Naive thymus-derived CD4-positive, alpha-beta T cell (primary cell): ENCODE measurements at regions not wholly inside any gene's neighbourhood (a gene's known extent, or its start where the extent isn't known, plus 50 kb on each side); places are given as distances from the start of the nearest gene placed in this dataset.
A peak's percentile ranks its signal among the peaks of the same experiment; 100 is the strongest.

Experiments used
- ATAC-seq: fragments of 150-1000 bp; cut with Tn5 transposase; 2 replicates; pipeline ENCODE4 v1.10.0; 2021; ENCODE audit warnings: mild to moderate bottlenecking, moderate library complexity
- CTCF ChIA-PET: fragments of 350-600 bp; sonication (Branson Sonifier 250); formaldehyde crosslinking; loops from one replicate; lab custom pipeline; 2021; ENCODE audit warnings: antibody characterized with exemption; lab: Charles Lee
- POLR2A ChIA-PET: fragments of 350-600 bp; sonication (Branson Sonifier 250); formaldehyde crosslinking; loops from one replicate; lab custom pipeline; 2021; ENCODE audit warnings: antibody characterized with exemption, inconsistent platforms; lab: Charles Lee
- DNase-seq, 9 donors: peaks; one replicate each; pipeline versions ENCODE4 v3.0.0 to v3.0.0-alpha.2; 2020 to 2022; ENCODE audit warnings: mixed read lengths in 1 of 9
- H3K27ac ChIP-seq: one replicate; pipeline ENCODE4 v1.7.0; 2013; ENCODE audit warnings: mild to moderate bottlenecking, low read depth, low read length, moderate library complexity
- H3K27me3 ChIP-seq, 2 donors: one replicate each; pipeline ENCODE4 v1.7.0; 2013; ENCODE audit warnings: low read length in 2 of 2, mild to moderate bottlenecking in 2 of 2, moderate library complexity in 2 of 2; ENCODE audit not compliant: control insufficient read depth in 2 of 2, insufficient read depth in 2 of 2
- H3K36me3 ChIP-seq, 3 experiments: 1 replicate in 2 of 3; 2 replicates in 1 of 3; pipeline ENCODE4 v1.7.0; 2013; ENCODE audit warnings: low read length in 3 of 3, mild to moderate bottlenecking in 3 of 3, moderate library complexity in 1 of 3; ENCODE audit not compliant: insufficient read depth in 3 of 3, control insufficient read depth in 2 of 3
- H3K4me1 ChIP-seq, 2 donors: one replicate each; pipeline ENCODE4 v1.7.0; 2013; ENCODE audit warnings: low read length in 2 of 2, mild to moderate bottlenecking in 2 of 2, moderate library complexity in 1 of 2; ENCODE audit not compliant: control insufficient read depth in 2 of 2, insufficient read depth in 2 of 2
- H3K4me3 ChIP-seq: 2 replicates; pipeline ENCODE4 v1.7.0; 2013; ENCODE audit warnings: mild to moderate bottlenecking, low read length
- H3K9me3 ChIP-seq, 3 experiments: 1 replicate in 2 of 3; 2 replicates in 1 of 3; pipeline ENCODE4 v1.7.0; 2013; ENCODE audit warnings: low read length in 3 of 3; ENCODE audit not compliant: control insufficient read depth in 2 of 3
- H3K27ac Mint-ChIP-seq, 9 donors: one replicate each; pipeline ENCODE4 v1.8.0; 2020 to 2022; ENCODE audit warnings: mixed read lengths in 9 of 9, mild to moderate bottlenecking in 8 of 9, moderate library complexity in 5 of 9, inconsistent platforms in 2 of 9
- H3K27me3 Mint-ChIP-seq, 5 donors: one replicate each; pipeline ENCODE4 v1.8.0; 2021 to 2022; ENCODE audit warnings: mixed read lengths in 5 of 5, mild to moderate bottlenecking in 1 of 5
- H3K36me3 Mint-ChIP-seq, 5 donors: one replicate each; pipeline ENCODE4 v1.8.0; 2020 to 2022; ENCODE audit warnings: mixed read lengths in 5 of 5, mild to moderate bottlenecking in 3 of 5, inconsistent platforms in 1 of 5
- H3K4me1 Mint-ChIP-seq, 7 donors: one replicate each; pipeline ENCODE4 v1.8.0; 2020 to 2022; ENCODE audit warnings: mixed read lengths in 7 of 7, mild to moderate bottlenecking in 3 of 7, inconsistent platforms in 1 of 7
- H3K4me3 Mint-ChIP-seq, 10 donors: one replicate each; pipeline ENCODE4 v1.8.0; 2020 to 2022; ENCODE audit warnings: mild to moderate bottlenecking in 10 of 10, mixed read lengths in 10 of 10, moderate library complexity in 6 of 10, inconsistent platforms in 2 of 10
- H3K9me3 Mint-ChIP-seq, 11 donors: one replicate each; pipeline ENCODE4 v1.8.0; 2020 to 2022; ENCODE audit warnings: mixed read lengths in 11 of 11, mild to moderate bottlenecking in 4 of 11, inconsistent platforms in 1 of 11, moderate library complexity in 1 of 11
- intact Hi-C, 2 donors: fragments of 100-400 bp; cut with micrococcal nuclease; formaldehyde crosslinking; loops; one replicate each; pipeline ENCODE4 v1.15.1; 2023

DNA sequence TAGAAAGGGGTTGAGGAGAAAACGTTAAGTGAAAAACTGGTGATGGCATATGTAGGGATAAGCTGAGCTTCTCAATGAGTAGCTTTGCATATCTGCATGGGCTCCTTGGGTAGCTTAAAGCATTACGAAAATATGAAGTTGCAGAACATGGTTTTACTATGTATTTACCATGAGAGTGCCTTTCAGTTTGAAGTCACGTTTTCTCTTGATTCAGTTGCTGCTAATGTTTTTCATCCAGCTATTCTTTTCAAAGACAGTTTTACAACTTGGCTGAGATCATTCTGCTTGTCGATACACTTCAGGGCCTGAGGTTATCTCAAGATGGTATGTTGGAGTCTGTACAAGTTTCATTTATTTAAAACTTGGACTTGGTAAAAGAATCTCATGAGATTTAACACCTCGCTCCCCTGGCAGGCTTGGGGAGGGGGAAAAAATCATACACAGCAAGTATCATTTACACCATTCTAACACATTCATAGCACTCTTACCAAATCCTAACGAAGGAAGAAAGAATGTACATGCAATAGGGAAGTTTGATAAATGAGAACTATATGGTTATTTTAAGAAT lies 103.3 kb upstream of the CMC1 start:
- Mint-ChIP-seq H3K9me3 (peaks cover 0 to 2% (median 0%) of the 10 kb centered on the region in 11 donors), H3K27ac (no peak overlapping the region), H3K27me3 (peaks cover 0 to 8% (median 0%) of the 10 kb centered on the region in 5 donors), H3K4me1 (no peaks in the 10 kb centered on the region), H3K36me3 (no peaks in the 10 kb centered on the region), H3K4me3 (no peak overlapping the region)
- Histone ChIP-seq H3K4me1 (no peaks in the 10 kb centered on the region), H3K9me3 (no peaks in the 10 kb centered on the region), H3K4me3 (no peak overlapping the region), H3K27me3 (no peaks in the 10 kb centered on the region), H3K27ac (no peak overlapping the region), H3K36me3 (no peaks in the 10 kb centered on the region)
- intact Hi-C loops = no loop called here
- no peak for ATAC-seq
- DNase-seq = no peak
- ChIA-PET CTCF (no interaction called here), POLR2A (no interaction called here)

GRCh38 chr3:28139288-28139687 lies 102.1 kb upstream of the CMC1 start:
- Histone ChIP-seq H3K36me3 (no peaks in the 10 kb centered on the region), H3K4me3 (no peak overlapping the region), H3K4me1 (no peaks in the 10 kb centered on the region), H3K9me3 (no peaks in the 10 kb centered on the region), H3K27ac (no peak overlapping the region), H3K27me3 (no peaks in the 10 kb centered on the region)
- CTCF ChIA-PET = no interaction called here
- DNase-seq = no peak
- Mint-ChIP-seq H3K27ac (no peak overlapping the region), H3K9me3 (peaks cover 0 to 2% (median 0%) of the 10 kb centered on the region in 11 donors), H3K36me3 (no peaks in the 10 kb centered on the region), H3K4me1 (no peaks in the 10 kb centered on the region), H3K27me3 (peaks cover 0 to 8% (median 0%) of the 10 kb centered on the region in 5 donors), H3K4me3 (no peak overlapping the region)
- POLR2A ChIA-PET = no interaction called here
- no peak for ATAC-seq
- intact Hi-C loops = no loop called here

DNA sequence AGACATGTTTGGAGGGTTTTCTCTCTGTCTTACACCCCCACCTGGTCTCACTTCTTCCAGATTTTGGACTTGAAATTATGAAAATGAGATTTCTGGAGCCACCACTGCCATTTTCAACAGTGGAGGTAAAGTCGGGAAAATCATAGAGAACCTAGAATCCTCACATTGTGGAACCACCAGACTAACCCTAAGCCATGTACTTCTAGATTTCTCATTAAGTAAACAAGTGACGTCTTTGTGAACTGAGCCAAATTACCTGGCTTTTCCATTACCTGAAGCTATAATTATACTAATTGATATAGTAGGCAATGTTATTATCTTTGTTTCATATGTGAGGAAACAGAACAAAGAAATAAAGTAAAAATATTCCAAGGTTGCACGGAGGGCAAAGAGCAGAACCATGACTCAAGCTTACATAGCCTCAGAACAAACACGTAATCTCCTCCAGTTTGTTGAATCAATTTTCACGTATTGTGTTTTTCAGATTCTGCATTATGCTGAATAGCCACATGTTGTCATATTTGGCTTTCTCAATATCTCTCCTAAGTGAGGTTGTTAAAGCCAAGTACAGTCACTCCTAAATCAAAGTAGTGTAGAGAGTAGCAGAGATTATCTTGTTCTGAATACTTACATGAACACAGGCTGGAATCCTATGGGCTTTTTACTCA lies 101.3 kb upstream of the CMC1 start:
- ChIA-PET CTCF (interaction anchor here (0.6 kb wide), 1 partner anchor 221 kb away, joined by 5 read pairs; no protein-coding TSS in a partner anchor), POLR2A (interaction anchor here (0.8 kb wide), 1 partner anchor 13 kb away, joined by 3 read pairs; no protein-coding TSS in a partner anchor)
- no peak overlapping the region for H3K4me3 ChIP-seq
- Mint-ChIP-seq H3K27me3 (peaks cover 0 to 8% (median 0%) of the 10 kb centered on the region in 5 donors), H3K4me3 (no peak overlapping the region), H3K27ac (no peak overlapping the region), H3K36me3 (no peaks in the 10 kb centered on the region), H3K9me3 (peaks cover 0 to 2% (median 0%) of the 10 kb centered on the region in 11 donors), H3K4me1 (no peaks in the 10 kb centered on the region)
- no peak for DNase-seq
- H3K27me3 ChIP-seq = no peaks in the 10 kb centered on the region
- intact Hi-C loops = no loop called here
- no peak for ATAC-seq
- H3K4me1 ChIP-seq = no peaks in the 10 kb centered on the region
- H3K36me3 ChIP-seq = no peaks in the 10 kb centered on the region
- H3K27ac ChIP-seq = no peak overlapping the region
- no peaks in the 10 kb centered on the region for H3K9me3 ChIP-seq

DNA sequence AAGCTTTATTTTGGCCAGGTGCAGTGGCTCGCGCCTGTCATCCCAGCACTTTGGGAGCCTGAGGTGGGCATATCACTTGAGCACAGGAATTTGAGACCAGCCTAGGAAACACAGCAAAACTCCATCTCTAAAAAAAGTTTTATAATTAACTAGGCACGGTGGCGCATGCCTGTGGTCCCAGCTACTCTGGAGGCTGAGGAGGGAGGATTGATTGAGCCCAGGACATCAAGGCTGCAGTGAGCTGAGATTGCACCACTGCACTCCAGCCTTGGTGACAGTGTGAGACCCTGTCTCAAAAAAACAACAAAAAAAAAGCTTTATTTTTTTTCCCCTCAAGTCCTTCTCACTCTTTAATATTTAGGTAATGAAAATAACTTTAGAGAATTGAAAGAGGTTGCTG lies 100.8 kb upstream of the CMC1 start:
- no peaks in the 10 kb centered on the region for H3K36me3 Mint-ChIP-seq
- no peak overlapping the region for H3K27ac ChIP-seq
- H3K27me3 ChIP-seq = no peaks in the 10 kb centered on the region

DNA sequence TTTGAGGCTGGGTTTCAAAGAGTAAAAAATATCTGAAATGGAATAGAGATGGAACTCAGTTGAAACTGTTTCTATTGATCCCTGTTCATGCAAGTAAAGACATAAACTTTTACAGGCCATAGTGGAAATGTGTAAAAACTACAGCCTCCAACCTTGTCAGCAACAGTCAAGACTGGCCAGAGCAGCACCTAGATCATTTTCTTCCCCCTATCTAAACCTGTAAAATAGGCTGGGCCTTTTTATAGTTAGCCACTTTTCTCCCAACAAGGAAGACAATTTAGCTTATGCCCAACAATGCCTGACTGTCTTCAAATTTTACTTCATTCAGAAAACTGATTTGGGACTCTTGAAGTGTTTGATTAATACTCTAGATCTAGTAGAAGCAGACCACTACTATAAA lies 91.5 kb upstream of the CMC1 start:
- Mint-ChIP-seq H3K27me3 (peaks cover 0 to 2% (median 0%) of the 10 kb centered on the region in 5 donors), H3K4me1 (peaks cover 0 to 14% (median 7%) of the 10 kb centered on the region in 7 donors), H3K9me3 (peaks cover 0 to 8% (median 2%) of the 10 kb centered on the region in 11 donors), H3K4me3 (no peak overlapping the region), H3K36me3 (peaks cover 0 to 7% (median 0%) of the 10 kb centered on the region in 5 donors), H3K27ac (no peak overlapping the region)
- H3K4me3 ChIP-seq = no peak overlapping the region
- POLR2A ChIA-PET = no interaction called here
- no peak overlapping the region for H3K27ac ChIP-seq
- DNase-seq = no peak
- H3K4me1 ChIP-seq = peaks cover 0 to 8% of the 10 kb centered on the region in 2 donors
- intact Hi-C loops = no loop called here
- CTCF ChIA-PET = interaction anchor here (0.6 kb wide), 1 partner anchor 108 kb away, joined by 3 read pairs; no protein-coding TSS in a partner anchor
- H3K27me3 ChIP-seq = no peaks in the 10 kb centered on the region
- H3K9me3 ChIP-seq = no peaks in the 10 kb centered on the region
- H3K36me3 ChIP-seq = no peaks in the 10 kb centered on the region
- no peak for ATAC-seq

More for the DNA sequence above, 100.8 kb upstream of the CMC1 start:
- peaks cover 0 to 8% (median 0%) of the 10 kb centered on the region in 5 donors for H3K27me3 Mint-ChIP-seq
- no peak overlapping the region for H3K4me3 Mint-ChIP-seq
- H3K4me1 ChIP-seq = no peaks in the 10 kb centered on the region
- H3K36me3 ChIP-seq = no peaks in the 10 kb centered on the region
- intact Hi-C loops = no loop called here
- no peak for DNase-seq
- no peak overlapping the region for H3K27ac Mint-ChIP-seq
- no peaks in the 10 kb centered on the region for H3K4me1 Mint-ChIP-seq
- no peak for ATAC-seq
- H3K9me3 Mint-ChIP-seq = peaks cover 0 to 2% (median 0%) of the 10 kb centered on the region in 11 donors
- CTCF ChIA-PET = no interaction called here
- no peaks in the 10 kb centered on the region for H3K9me3 ChIP-seq
- H3K4me3 ChIP-seq = no peak overlapping the region
- POLR2A ChIA-PET = interaction anchor here (0.8 kb wide), 1 partner anchor 14 kb away, joined by 3 read pairs; no protein-coding TSS in a partner anchor

DNA sequence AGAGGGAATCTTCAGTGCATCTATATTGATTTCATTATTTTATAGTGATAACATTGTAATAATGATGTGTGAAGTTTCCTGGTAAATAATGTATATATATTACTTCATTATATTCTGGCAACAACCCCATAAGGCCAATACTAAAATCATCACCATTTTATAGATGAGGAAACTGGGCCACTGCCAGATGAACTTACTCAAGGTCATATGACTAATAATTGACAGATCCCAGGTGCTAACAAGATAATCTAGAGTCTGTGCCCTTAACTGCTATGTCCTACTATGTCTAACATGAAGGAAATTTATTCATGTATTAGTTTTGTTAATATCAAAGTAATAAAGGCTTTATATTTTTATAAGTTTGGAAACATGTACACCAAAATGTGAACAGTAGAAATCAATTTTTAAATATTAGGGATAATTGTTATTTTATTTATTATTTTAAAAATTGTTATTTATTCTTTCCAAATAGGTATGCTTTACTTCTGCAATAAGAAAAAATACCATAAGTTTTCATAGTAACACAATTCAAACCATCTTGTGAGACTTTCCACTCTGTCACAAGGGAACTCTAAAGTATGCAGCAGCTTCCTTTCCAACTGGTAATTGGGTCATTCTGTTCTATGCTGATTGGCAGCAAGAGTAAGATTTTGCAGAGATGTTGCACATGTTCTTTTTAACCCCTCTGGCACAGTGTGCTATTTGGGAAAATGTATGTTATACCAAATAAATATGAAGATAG lies 90.8 kb upstream of the CMC1 start:
- DNase-seq = no peak
- Histone ChIP-seq H3K27ac (no peak overlapping the region), H3K4me3 (no peak overlapping the region), H3K9me3 (no peaks in the 10 kb centered on the region), H3K36me3 (no peaks in the 10 kb centered on the region), H3K4me1 (peaks cover 0 to 8% of the 10 kb centered on the region in 2 donors), H3K27me3 (no peaks in the 10 kb centered on the region)
- ChIA-PET CTCF (no interaction called here), POLR2A (no interaction called here)
- no peak for ATAC-seq
- H3K27me3 Mint-ChIP-seq = peaks cover 0 to 6% (median 0%) of the 10 kb centered on the region in 5 donors
- H3K27ac Mint-ChIP-seq = no peak overlapping the region
- H3K4me3 Mint-ChIP-seq = peak overlapping the region in 2 of 10 donors; percentile 39 to 50
- peaks cover 0 to 8% (median 2%) of the 10 kb centered on the region in 11 donors for H3K9me3 Mint-ChIP-seq
- H3K36me3 Mint-ChIP-seq = peaks cover 0 to 7% (median 0%) of the 10 kb centered on the region in 5 donors
- intact Hi-C loops = no loop called here
- peaks cover 0 to 14% (median 7%) of the 10 kb centered on the region in 7 donors for H3K4me1 Mint-ChIP-seq
